Breast epithelium (tissue), 4 donors: ENCODE measurements at regions not wholly inside any gene's neighbourhood (a gene's known extent, or its start where the extent isn't known, plus 50 kb on each side); places are given as distances from the start of the nearest gene placed in this dataset.

ENCODE experiments used
- DNase-seq, 2 donors: peaks; one replicate each; pipeline ENCODE4 v3.0.0-alpha.2; 2019; ENCODE audit warnings: low spot score in 2 of 2
- H3K27ac ChIP-seq, 2 donors: fragments of 200-600 bp; sonication (generic) in 1 of 2; one replicate each; pipeline ENCODE4 v1.5.1; 2016 to 2019; ENCODE audit warnings: mild to moderate bottlenecking in 1 of 2
- H3K27me3 ChIP-seq, 2 donors: fragments of 200-600 bp; sonication (generic) in 1 of 2; one replicate each; pipeline versions ENCODE4 v1.5.1 to v1.6.0; 2017 to 2019; ENCODE audit warnings: control low read depth in 1 of 2, mild to moderate bottlenecking in 1 of 2
- H3K36me3 ChIP-seq: fragments of 200-600 bp; one replicate; pipeline ENCODE4 v1.5.1; 2019
- H3K4me1 ChIP-seq, 2 donors: fragments of 200-600 bp; sonication (generic); one replicate each; pipeline ENCODE4 v1.5.1; 2016 to 2019; ENCODE audit warnings: control low read depth in 1 of 2
- H3K4me3 ChIP-seq, 3 donors: fragments of 200-600 bp; sonication (generic); 1 replicate in 2 of 3; 2 replicates in 1 of 3; pipeline ENCODE4 v1.5.1; 2016 to 2019; ENCODE audit warnings: mild to moderate bottlenecking in 3 of 3, moderate library complexity in 2 of 3
- H3K9me3 ChIP-seq, 2 donors: fragments of 200-600 bp; sonication (generic) in 1 of 2; one replicate each; pipeline ENCODE4 v1.5.1; 2016 to 2019; ENCODE audit warnings: control low read depth in 1 of 2
- CTCF ChIP-seq, 3 donors: fragments of 450-650 bp; IDR thresholded peaks; one replicate each; pipeline ENCODE4 v1.5.1; 2016 to 2017; ENCODE audit warnings: antibody characterized with exemption in 3 of 3, mild to moderate bottlenecking in 3 of 3, moderate library complexity in 3 of 3
- POLR2A ChIP-seq: fragments of 450-650 bp; IDR thresholded peaks from one replicate; pipeline ENCODE4 v1.6.1; 2016; ENCODE audit warnings: antibody characterized with exemption, mild to moderate bottlenecking, moderate library complexity
- POLR2AphosphoS5 ChIP-seq, 3 donors: sonication (generic); formaldehyde crosslinking; IDR thresholded peaks; one replicate each; pipeline ENCODE4 v1.6.1; 2017; ENCODE audit warnings: antibody characterized with exemption in 3 of 3
- intact Hi-C: fragments of 100-400 bp; cut with DNase I; formaldehyde crosslinking; loops from one replicate; pipeline ENCODE4 v1.15.1; 2023; ENCODE audit warnings: low total_unique reads

- H3K4me3 ChIP-seq: no peak overlapping the region
- no peak for TF ChIP-seq CTCF (IDR thresholded peaks at IDR 0.05)
- no peak overlapping the region for H3K27ac ChIP-seq
- DNase-seq: no peak
- H3K9me3 ChIP-seq: no peaks in the 10 kb centered on the region
- H3K36me3 ChIP-seq: no peaks in the 10 kb centered on the region
- intact Hi-C loops: no loop called here
- no peaks in the 10 kb centered on the region for H3K4me1 ChIP-seq
- no peaks in the 10 kb centered on the region for H3K27me3 ChIP-seq
Measured at GRCh38 chr21:20440338-20440737, 557.9 kb upstream of the NCAM2 start.

- Histone ChIP-seq H3K4me1 (no peaks in the 10 kb centered on the region), H3K9me3 (no peaks in the 10 kb centered on the region), H3K4me3 (no peak overlapping the region), H3K36me3 (no peaks in the 10 kb centered on the region), H3K27ac (no peak overlapping the region), H3K27me3 (no peaks in the 10 kb centered on the region)
- DNase-seq: no peak
- intact Hi-C loops: no loop called here
- TF ChIP-seq POLR2AphosphoS5 (IDR thresholded peaks at IDR 0.05) (no peak), POLR2A (no peak), CTCF (IDR thresholded peaks at IDR 0.05) (no peak)
Measured at GRCh38 chr21:20443558-20444155, 554.6 kb upstream of the NCAM2 start.

- no peak for TF ChIP-seq POLR2AphosphoS5 (IDR thresholded peaks at IDR 0.05)
- H3K27me3 ChIP-seq: no peaks in the 10 kb centered on the region
- no peaks in the 10 kb centered on the region for H3K36me3 ChIP-seq
- no peak overlapping the region for H3K4me3 ChIP-seq
- DNase-seq: no peak
- no peak overlapping the region for H3K27ac ChIP-seq
- H3K4me1 ChIP-seq: no peaks in the 10 kb centered on the region
- intact Hi-C loops: no loop called here
- no peaks in the 10 kb centered on the region for H3K9me3 ChIP-seq
Measured at GRCh38 chr21:20445971-20446370, 552.2 kb upstream of the NCAM2 start.

- no peaks in the 10 kb centered on the region for H3K4me1 ChIP-seq
- no peaks in the 10 kb centered on the region for H3K36me3 ChIP-seq
- H3K27ac ChIP-seq: no peak overlapping the region
- intact Hi-C loops: no loop called here
- TF ChIP-seq CTCF (IDR thresholded peaks at IDR 0.05): no peak
- no peak for TF ChIP-seq POLR2AphosphoS5 (IDR thresholded peaks at IDR 0.05)
- TF ChIP-seq POLR2A: no peak
- H3K27me3 ChIP-seq: no peaks in the 10 kb centered on the region
- no peak for DNase-seq
- H3K9me3 ChIP-seq: no peaks in the 10 kb centered on the region
- no peak overlapping the region for H3K4me3 ChIP-seq
Measured at GRCh38 chr21:20451046-20451445, 547.2 kb upstream of the NCAM2 start.

- no peaks in the 10 kb centered on the region for H3K9me3 ChIP-seq
- no peak overlapping the region for H3K27ac ChIP-seq
- intact Hi-C loops: no loop called here
- no peaks in the 10 kb centered on the region for H3K36me3 ChIP-seq
- H3K27me3 ChIP-seq: no peaks in the 10 kb centered on the region
- no peak overlapping the region for H3K4me3 ChIP-seq
- H3K4me1 ChIP-seq: no peaks in the 10 kb centered on the region
- TF ChIP-seq POLR2AphosphoS5 (IDR thresholded peaks at IDR 0.05): no peak
- TF ChIP-seq POLR2A: no peak
- TF ChIP-seq CTCF (IDR thresholded peaks at IDR 0.05): no peak
- DNase-seq: no peak
Measured at GRCh38 chr21:20452935-20453334, 545.3 kb upstream of the NCAM2 start.

GRCh38 chr21:20459838-20460237 lies 538.4 kb upstream of the NCAM2 start:
- intact Hi-C loops: no loop called here

More at GRCh38 chr21:20459838-20460237, 538.4 kb upstream of the NCAM2 start:
- DNase-seq: no peak
- Histone ChIP-seq H3K36me3 (no peaks in the 10 kb centered on the region), H3K27ac (no peak overlapping the region), H3K4me3 (no peak overlapping the region), H3K27me3 (no peaks in the 10 kb centered on the region), H3K9me3 (no peaks in the 10 kb centered on the region), H3K4me1 (no peaks in the 10 kb centered on the region)
- TF ChIP-seq POLR2A: no peak
- no peak for TF ChIP-seq CTCF (IDR thresholded peaks at IDR 0.05)
- TF ChIP-seq POLR2AphosphoS5 (IDR thresholded peaks at IDR 0.05): no peak
